ENCODE measurements at regions not wholly inside any gene's neighbourhood (a gene's known extent, or its start where the extent isn't known, plus 50 kb on each side); places are given as distances from the start of the nearest gene placed in this dataset.

DNA sequence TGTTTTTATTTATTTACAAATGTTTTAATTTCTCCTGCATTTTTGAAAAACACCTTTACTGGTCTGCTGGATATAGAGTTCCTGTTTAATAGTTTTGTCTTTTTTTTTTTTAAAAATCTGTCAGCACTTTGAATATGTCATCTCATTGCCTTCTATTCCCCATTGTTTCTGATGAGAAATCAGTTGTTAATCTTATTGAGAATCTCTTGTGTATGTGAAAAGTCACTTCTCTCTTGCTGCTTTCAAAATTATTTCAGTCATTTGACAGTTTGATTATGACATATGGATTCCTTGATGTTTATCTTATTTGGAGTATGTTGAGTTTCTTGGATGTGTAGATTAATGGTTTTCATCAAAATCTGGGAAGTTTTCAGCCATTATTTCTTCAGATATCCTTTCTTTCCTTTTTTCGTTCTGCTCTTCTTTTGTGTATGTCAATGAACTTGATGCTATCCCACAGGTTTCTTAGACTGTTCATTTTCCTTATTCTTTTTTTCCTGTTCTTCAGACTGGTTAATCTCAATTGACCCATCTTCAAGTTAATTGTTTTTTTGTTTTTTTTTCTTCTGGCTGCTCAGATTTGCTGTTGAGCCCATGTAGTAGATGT lies 51.2 kb upstream of the CCDC190 start:
- TF ChIP-seq, protein P1, sequence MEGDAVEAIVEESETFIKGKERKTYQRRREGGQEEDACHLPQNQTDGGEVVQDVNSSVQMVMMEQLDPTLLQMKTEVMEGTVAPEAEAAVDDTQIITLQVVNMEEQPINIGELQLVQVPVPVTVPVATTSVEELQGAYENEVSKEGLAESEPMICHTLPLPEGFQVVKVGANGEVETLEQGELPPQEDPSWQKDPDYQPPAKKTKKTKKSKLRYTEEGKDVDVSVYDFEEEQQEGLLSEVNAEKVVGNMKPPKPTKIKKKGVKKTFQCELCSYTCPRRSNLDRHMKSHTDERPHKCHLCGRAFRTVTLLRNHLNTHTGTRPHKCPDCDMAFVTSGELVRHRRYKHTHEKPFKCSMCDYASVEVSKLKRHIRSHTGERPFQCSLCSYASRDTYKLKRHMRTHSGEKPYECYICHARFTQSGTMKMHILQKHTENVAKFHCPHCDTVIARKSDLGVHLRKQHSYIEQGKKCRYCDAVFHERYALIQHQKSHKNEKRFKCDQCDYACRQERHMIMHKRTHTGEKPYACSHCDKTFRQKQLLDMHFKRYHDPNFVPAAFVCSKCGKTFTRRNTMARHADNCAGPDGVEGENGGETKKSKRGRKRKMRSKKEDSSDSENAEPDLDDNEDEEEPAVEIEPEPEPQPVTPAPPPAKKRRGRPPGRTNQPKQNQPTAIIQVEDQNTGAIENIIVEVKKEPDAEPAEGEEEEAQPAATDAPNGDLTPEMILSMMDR (IDR thresholded peaks at IDR 0.05; ENCODE audit: insufficient read depth, low read depth, low read length, missing control alignments) = no peak
- DNase-seq (ENCODE audit: low read depth) = no peak
- no peak overlapping the region for H3K4me3 ChIP-seq (ENCODE audit: low read length)

Measured in epithelial cell of esophagus (primary cell).